ENCODE measurements at regions not wholly inside any gene's neighbourhood (a gene's known extent, or its start where the extent isn't known, plus 50 kb on each side); places are given as distances from the start of the nearest gene placed in this dataset.

DNA sequence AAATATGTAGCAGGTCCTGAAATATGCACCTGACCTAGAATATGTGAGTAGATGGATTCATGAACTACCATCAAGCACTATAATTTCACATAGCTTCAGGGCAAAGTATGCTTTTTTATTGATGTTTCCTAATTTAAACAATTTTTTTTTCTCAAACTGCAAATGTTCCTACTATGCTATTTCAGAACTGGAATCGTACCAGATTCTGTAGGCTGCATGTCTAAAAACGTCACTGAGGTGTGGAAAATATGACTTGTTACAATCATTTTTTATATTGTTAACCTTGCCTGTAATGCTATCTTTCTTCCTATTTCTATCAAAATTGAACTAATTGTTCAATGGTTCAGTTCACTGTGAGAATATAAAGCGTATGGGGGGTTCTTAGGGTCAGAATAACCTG, 78.0 kb upstream of the RERGL start:
- H3K36me3 ChIP-seq (replicated peaks in 1 of 2; ENCODE audit: control insufficient read depth in 1 of 2, insufficient read depth in 2 of 2, low read length in 2 of 2) = no peaks in the 10 kb centered on the region
- no peaks in the 10 kb centered on the region for H3K9me3 ChIP-seq (ENCODE audit: low read length)
- H3K4me3 ChIP-seq (replicated peaks in 1 of 3; ENCODE audit: insufficient read depth in 1 of 3, low read depth in 2 of 3, low read length in 3 of 3) = no peak overlapping the region
- no peaks in the 10 kb centered on the region for H3K79me2 ChIP-seq (ENCODE audit: insufficient read depth, low read length)
- no peak for TF ChIP-seq NFKB2 (CRISPR knock-in tag; IDR thresholded peaks at IDR 0.05; ENCODE audit: borderline replicate concordance)
- TF ChIP-seq ZFP62 (CRISPR knock-in tag; IDR thresholded peaks at IDR 0.05) = no peak
- TF ChIP-seq ELF4 (CRISPR knock-in tag; IDR thresholded peaks at IDR 0.05; ENCODE audit: borderline replicate concordance) = no peak
- no peak for TF ChIP-seq SPEN (CRISPR knock-in tag; IDR thresholded peaks at IDR 0.05; ENCODE audit: low read depth)
- TF ChIP-seq ZNF138 (CRISPR knock-in tag; IDR thresholded peaks at IDR 0.05; ENCODE audit: low read depth) = no peak
- no peak for TF ChIP-seq ZNF326 (CRISPR knock-in tag; IDR thresholded peaks at IDR 0.05; ENCODE audit: borderline replicate concordance)
- no peak for TF ChIP-seq STAT5B (CRISPR knock-in tag; IDR thresholded peaks at IDR 0.05)
- no peak for TF ChIP-seq SALL1 (CRISPR knock-in tag; IDR thresholded peaks at IDR 0.05)
- no peak for TF ChIP-seq MTA1 (CRISPR knock-in tag; IDR thresholded peaks at IDR 0.05; ENCODE audit: borderline replicate concordance)
- TF ChIP-seq, protein P1, sequence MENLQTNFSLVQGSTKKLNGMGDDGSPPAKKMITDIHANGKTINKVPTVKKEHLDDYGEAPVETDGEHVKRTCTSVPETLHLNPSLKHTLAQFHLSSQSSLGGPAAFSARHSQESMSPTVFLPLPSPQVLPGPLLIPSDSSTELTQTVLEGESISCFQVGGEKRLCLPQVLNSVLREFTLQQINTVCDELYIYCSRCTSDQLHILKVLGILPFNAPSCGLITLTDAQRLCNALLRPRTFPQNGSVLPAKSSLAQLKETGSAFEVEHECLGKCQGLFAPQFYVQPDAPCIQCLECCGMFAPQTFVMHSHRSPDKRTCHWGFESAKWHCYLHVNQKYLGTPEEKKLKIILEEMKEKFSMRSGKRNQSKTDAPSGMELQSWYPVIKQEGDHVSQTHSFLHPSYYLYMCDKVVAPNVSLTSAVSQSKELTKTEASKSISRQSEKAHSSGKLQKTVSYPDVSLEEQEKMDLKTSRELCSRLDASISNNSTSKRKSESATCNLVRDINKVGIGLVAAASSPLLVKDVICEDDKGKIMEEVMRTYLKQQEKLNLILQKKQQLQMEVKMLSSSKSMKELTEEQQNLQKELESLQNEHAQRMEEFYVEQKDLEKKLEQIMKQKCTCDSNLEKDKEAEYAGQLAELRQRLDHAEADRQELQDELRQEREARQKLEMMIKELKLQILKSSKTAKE (CRISPR knock-in tag; IDR thresholded peaks at IDR 0.05; ENCODE audit: borderline replicate concordance) = no peak
- no peak for TF ChIP-seq ZNF879 (CRISPR knock-in tag; IDR thresholded peaks at IDR 0.05)
- TF ChIP-seq ZC3H4 (CRISPR knock-in tag; IDR thresholded peaks at IDR 0.05; ENCODE audit: borderline replicate concordance) = no peak
- no peak for TF ChIP-seq POLR2AphosphoS2 (IDR thresholded peaks at IDR 0.05; ENCODE audit: low read depth, low read length)
- TF ChIP-seq ATF1 (CRISPR knock-in tag; IDR thresholded peaks at IDR 0.05) = no peak
- TF ChIP-seq TAF15 (IDR thresholded peaks at IDR 0.05; ENCODE audit: low read depth, low read length, poor library complexity, severe bottlenecking) = no peak
- H3K27ac ChIP-seq (ENCODE audit: extremely low read length, insufficient read depth, low read length) = no peak overlapping the region
- in situ Hi-C loops (cut with HindIII; ENCODE audit: extremely low pct_ligation_motif_present, low pct_unique_long_range_greater_than_20kb) = no loop called here
- H3K27me3 ChIP-seq (ENCODE audit: control insufficient read depth in 1 of 2, insufficient read depth in 2 of 2, low read length in 2 of 2) = no peaks in the 10 kb centered on the region
- whole genome bisulfite sequencing (ENCODE audit: low lambda C conversion rate) = under 1% methylated on average over 3 of the region's 3 CpGs
- no peak overlapping the region for H2AFZ ChIP-seq (ENCODE audit: low read length)
- CTCF ChIA-PET (ENCODE audit: low intra/inter-chr PET ratio, low total read pairs) = no interaction called here
- H3K9ac ChIP-seq (ENCODE audit: insufficient read depth, low read depth, low read length) = no peak overlapping the region
- BruUV-seq (replicated peaks) = no TSS peak
- H4K20me1 ChIP-seq (ENCODE audit: insufficient read depth, low read length) = no peaks in the 10 kb centered on the region
- no peak for FAIRE-seq
- H3K4me2 ChIP-seq (ENCODE audit: low read depth, low read length) = no peak overlapping the region
- intact Hi-C loops (cut with micrococcal nuclease; ENCODE audit: unreplicated experiment) = no loop called here
- H3K4me1 ChIP-seq (ENCODE audit: insufficient read depth, low read length) = no peaks in the 10 kb centered on the region
- DNase-seq (ENCODE audit: low spot score) = no peak
- no peak for ATAC-seq
- POLR2A ChIA-PET = no interaction called here

Data from HepG2 (cell line).